Fibroblast of mammary gland (primary cell): ENCODE measurements at regions not wholly inside any gene's neighbourhood (a gene's known extent, or its start where the extent isn't known, plus 50 kb on each side); places are given as distances from the start of the nearest gene placed in this dataset.
A peak's percentile ranks its signal among the peaks of the same experiment; 100 is the strongest.
"Not testable (repeated sequence)": the region's sequence is repeated elsewhere in the genome, so short reads cannot be mapped to it uniquely, and the experiment has no call there.

Experiments
- DNase-seq: peaks from one replicate; pipeline ENCODE4 v3.0.0-alpha.2; 2010; ENCODE audit warnings: low read depth
- H3K4me3 ChIP-seq: 2 replicates; pipeline ENCODE4 v1.5.1; 2011; ENCODE audit warnings: low read depth, mild to moderate bottlenecking, low read length, moderate library complexity; ENCODE audit not compliant: control insufficient read depth
- CTCF ChIP-seq: conservative IDR thresholded peaks from 2 replicates; pipeline ENCODE4 v1.5.1; 2011; ENCODE audit warnings: low read depth, low read length, inconsistent platforms; ENCODE audit not compliant: control insufficient read depth, insufficient read depth

- DNase-seq, result no peak
- H3K4me3 ChIP-seq, result no peak overlapping the region
- no peak for TF ChIP-seq CTCF
These were observed 166.6 kb downstream of the AVL9 start for GRCh38 chr7:32661929-32662328.

DNA sequence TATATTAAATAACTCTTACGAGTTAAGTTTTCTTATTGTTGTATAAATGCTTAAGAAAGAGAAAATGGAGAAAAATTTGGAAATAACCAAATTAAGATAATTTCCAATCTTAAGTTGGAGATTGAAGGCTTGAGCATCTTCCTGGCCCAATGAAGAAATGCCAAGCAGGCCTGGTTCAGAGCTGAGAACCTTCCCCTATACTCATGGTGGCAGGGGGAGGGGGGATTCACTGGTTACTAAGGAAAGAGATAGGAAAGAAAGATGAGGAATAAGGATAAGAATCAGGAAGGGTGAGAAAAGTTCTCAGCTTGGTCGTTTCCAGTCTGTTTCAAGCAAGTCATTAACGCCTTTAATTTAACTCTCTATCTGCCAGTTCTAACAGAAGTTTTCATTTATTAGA lies 166.2 kb downstream of the AVL9 start:
- no peak for TF ChIP-seq CTCF
- H3K4me3 ChIP-seq, result no peak overlapping the region
- DNase-seq, result no peak

GRCh38 chr7:32660936-32661335 lies 165.6 kb downstream of the AVL9 start:
- no peak for DNase-seq
- no peak for TF ChIP-seq CTCF
- no peak overlapping the region for H3K4me3 ChIP-seq

GRCh38 chr7:32659853-32660252 lies 164.6 kb downstream of the AVL9 start:
- DNase-seq, result no peak
- no peak for TF ChIP-seq CTCF
- H3K4me3 ChIP-seq, result no peak overlapping the region

GRCh38 chr7:32658467-32658869 lies 163.2 kb downstream of the AVL9 start:
- DNase-seq, result peak; percentile 18
- no peak overlapping the region for H3K4me3 ChIP-seq
- TF ChIP-seq CTCF, result no peak

GRCh38 chr7:32658034-32658433 lies 162.7 kb downstream of the AVL9 start:
- TF ChIP-seq CTCF, result no peak
- no peak overlapping the region for H3K4me3 ChIP-seq
- peak; percentile 47 for DNase-seq

DNA sequence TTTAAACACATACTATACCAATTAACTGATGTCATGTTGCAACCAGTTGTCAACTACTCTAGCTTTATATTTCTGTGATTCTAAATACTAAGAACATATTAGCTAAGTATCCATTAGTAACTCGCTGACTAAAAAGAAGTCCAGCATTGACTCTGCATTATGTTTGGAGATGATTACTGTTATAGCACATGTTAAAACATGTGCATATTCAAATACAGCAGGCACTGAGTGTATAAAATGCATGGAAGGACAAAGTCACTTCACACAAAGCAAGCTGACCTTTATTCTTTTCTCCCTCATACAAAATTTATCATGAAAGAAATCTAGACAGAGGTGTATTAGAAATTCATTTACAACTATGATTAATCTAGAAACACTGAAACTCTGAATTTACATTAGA lies 159.3 kb downstream of the AVL9 start:
- DNase-seq, H3K4me3 ChIP-seq: not testable (repeated sequence)

GRCh38 chr7:32650356-32650755 lies 155.1 kb downstream of the AVL9 start:
- H3K4me3 ChIP-seq, DNase-seq: not testable (repeated sequence)
